HG02943 (cell line): ENCODE measurements at regions not wholly inside any gene's neighbourhood (a gene's known extent, or its start where the extent isn't known, plus 50 kb on each side); places are given as distances from the start of the nearest gene placed in this dataset.
"Not testable (repeated sequence)": the region's sequence is repeated elsewhere in the genome, so short reads cannot be mapped to it uniquely, and the experiment has no call there.

Experiments used
- ATAC-seq: cut with Tn5 transposase; IDR thresholded peaks from one replicate; pipeline ENCODE4 v1.9.1; 2021; ENCODE audit warnings: mild to moderate bottlenecking, low read depth, moderate library complexity; ENCODE audit not compliant: unreplicated experiment

GRCh38 chr11:29634244-29634643, 382.6 kb downstream of the KCNA4 start:
- ATAC-seq, result no peak

DNA sequence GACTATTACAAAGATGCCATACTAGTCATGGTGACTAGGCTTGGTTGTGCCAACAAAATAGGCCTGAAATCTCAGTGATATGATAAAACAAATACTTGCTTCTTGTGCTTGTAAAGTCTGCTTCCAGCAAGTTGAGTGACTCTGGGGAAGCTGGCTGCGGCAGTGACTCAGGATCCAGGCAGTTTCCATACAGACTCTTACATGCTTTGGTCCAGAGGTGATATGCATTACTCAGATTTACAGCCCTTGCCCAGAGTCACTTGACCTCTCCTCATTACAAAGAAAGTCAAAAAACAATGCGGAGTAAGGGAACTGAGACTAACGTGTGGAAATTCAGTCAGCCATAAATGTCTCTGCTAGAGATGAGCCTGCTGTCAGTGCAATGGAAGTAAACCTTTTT, 387.5 kb downstream of the KCNA4 start:
- ATAC-seq, result no peak

- ATAC-seq, result no peak
These were observed 388.2 kb downstream of the KCNA4 start for GRCh38 chr11:29628609-29629008.

DNA sequence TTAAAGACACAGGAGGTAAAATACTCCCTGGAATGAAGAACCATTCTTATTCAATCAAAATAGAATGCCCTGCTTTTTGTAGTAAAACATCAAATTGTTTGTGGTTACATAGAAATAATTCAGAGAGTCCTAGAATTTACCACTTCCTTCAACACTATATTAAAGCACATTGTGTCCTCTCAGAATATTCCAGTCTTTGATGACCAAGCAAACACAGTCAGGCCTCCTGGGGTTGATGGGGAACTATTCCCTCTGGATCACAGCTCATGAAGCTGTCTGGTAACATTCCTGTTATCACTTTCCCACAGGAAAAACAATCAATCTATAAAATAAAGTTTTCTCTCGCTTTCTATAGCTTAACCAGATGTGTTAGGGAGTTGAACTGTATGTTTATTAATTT, 389.3 kb downstream of the KCNA4 start:
- ATAC-seq, result no peak

DNA sequence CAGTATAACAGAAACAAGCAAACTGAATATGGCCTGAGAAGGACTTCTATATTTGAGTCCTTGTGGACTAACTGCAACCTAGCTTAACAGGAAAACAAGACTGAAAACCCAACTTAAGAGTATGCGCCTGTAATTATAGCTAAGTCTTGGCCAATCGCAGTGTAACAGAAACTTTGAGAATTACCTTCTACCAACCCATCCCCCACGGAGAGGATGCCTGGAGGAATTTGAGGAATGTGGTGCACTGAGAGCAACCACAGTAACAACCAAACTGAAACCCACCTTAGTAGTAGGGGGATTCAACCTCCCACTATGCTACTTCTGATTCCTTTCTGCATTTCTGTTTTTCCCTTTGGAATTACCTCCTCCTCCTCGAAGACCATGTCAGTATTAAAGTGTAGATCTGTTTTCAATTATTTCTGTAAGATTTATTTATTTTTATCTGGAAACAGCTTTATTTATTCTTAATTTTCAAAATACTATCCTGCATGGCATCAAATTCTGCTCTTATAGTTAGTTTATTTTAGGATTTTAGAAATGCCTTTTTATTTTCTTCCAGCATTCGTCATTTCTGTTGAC, 393.6 kb downstream of the KCNA4 start:
- no peak for ATAC-seq

GRCh38 chr11:29616611-29617010, 400.2 kb downstream of the KCNA4 start:
- ATAC-seq, result no peak

- no peak for ATAC-seq
These were observed 404.4 kb downstream of the KCNA4 start for GRCh38 chr11:29612423-29612822.

DNA sequence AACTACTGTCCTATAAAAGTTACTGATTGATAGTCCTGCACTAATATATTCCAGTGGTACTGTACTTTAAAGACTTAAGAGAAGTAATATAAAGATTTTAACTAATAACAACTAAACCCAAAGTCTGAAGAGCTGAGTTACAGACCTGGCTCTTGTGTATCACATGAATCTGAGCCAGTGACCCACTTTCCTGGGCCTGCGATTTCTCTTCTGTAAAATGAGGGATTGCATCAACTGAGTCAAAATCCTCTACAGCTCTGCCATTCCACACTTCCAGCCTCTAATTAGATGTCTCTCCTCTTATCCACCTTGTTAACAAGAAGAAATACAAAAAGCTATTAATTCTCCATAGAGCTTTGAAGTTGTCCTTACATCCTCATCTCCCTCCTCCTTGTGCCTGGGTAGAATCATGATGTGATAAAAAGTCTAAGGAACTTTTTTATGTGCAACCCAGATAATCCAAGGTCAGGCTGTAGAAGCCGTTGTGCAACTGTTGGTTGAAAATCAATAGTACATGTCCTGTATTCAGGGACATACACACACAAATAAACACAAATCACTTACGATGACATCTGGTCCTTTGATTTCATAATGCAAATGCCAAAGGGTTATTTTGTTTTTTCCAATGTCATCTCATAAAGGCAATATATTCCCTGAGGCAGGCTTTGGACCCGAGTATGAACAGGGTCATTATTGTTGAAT, 410.3 kb downstream of the KCNA4 start:
- ATAC-seq, result no peak

GRCh38 chr11:29600151-29600575, 416.7 kb downstream of the KCNA4 start:
- ATAC-seq, result not testable (repeated sequence)

DNA sequence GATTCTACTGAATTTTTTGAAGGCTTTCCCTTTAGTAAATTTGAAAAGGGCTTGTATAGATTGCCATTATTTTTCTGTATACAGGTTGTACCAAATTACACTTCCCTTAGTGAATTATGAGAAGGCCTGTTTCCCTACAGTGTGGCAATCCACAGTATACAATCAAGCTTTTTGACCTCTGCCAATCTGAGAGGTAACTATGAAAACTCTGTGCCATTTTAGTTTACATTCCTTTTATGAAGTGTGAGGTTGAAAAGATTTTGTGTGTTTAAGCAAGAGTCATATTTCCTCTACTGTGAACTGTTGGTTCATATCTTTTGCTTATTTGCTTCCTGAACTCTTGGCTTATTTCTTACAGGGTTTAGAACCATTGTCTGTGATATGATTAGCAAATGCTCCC, 432.5 kb downstream of the KCNA4 start:
- no peak for ATAC-seq

DNA sequence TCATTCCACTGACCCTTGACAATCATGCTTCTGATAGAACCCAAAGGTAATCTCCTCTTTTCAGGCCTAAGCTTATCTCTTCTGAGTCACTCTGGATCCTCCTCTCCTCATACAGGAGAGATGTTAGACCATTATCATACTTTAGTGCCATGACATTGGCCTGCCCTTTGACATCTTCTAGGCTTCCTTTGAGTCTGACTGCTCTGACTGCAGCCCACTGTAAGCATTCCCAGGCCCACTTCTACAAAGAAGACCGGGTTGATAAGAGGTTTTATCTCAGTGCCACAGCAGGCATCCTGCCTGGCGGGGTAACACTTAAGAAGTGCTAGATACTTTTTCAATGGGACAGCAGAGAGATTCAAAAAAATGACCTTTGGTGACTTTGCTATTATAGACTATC, 438.0 kb downstream of the KCNA4 start:
- no peak for ATAC-seq

DNA sequence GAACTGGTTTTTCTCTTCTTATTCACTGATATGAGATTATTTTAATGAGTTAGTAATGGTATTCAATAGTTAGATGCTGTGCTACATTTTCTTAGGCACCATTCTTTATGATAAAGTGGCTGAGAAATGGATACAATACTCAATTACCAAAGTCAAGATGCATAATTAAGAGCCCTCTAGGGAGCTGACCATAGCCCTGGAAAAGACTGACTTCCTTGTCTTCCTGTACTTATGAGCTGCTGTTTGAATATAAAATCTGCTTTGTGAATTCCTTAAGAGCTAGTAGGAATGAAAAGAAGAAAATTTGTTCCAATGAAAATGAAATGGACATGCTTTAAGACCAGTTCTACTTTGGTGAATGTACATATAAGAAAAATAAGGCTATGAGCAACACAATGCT, 452.3 kb downstream of the KCNA4 start:
- ATAC-seq, result no peak

GRCh38 chr11:29562183-29562582, 454.6 kb downstream of the KCNA4 start:
- ATAC-seq, result no peak

DNA sequence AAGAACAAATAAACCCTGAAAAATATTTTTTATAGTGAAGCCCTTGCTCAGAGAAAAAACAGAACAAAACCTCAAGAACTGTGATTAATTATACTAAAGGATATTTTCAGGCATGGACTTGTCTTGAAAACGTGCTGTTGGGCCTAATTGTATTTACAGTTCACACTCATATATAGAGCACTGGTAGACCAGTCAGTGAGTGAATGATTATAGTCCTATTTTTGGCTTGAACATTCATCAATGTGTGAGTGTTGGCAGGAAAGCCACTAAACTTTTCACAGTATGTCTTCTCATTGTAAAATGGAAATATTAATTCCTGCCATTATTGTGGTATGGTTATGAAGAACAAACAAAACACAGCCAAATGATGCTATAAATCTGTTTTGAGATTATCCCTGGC, 462.8 kb downstream of the KCNA4 start:
- ATAC-seq, result no peak

DNA sequence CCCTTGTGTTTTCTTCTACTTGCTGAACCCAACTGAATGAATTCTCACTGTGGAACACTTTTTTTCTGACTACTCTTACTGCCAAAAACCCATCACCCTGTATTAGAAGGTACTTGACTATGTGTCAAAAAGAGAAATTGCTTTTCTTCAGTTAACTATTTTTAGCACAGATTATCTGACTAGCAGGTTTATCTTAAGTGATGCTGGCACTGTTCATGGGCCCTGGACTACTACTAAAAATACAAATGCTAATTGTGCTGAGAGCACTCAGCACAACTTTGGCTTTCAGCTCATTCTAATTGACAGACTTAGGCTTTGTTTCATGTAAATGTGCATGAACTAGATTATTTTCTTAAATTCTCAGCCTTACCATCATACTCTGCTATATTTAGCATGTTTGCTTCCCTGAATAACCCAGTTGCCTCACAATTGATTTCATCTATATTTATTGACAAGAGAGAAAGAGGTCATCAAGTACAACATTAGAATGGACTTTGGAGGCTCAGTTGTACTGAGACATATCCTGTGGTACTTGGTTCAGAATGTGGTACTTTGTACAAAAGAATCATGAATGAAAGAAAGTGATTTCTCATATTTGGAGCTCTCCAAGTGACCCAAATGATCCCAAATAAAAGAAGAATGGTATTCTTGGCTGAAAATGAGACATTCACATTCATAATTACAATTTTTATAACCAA, 478.3 kb downstream of the KCNA4 start:
- ATAC-seq, result no peak

- ATAC-seq, result no peak
These were observed 482.0 kb downstream of the KCNA4 start for GRCh38 chr11:29534836-29535235.

- no peak for ATAC-seq
These were observed 485.9 kb downstream of the KCNA4 start for GRCh38 chr11:29530961-29531360.

GRCh38 chr11:29527391-29527936, 489.4 kb downstream of the KCNA4 start:
- ATAC-seq, result no peak

DNA sequence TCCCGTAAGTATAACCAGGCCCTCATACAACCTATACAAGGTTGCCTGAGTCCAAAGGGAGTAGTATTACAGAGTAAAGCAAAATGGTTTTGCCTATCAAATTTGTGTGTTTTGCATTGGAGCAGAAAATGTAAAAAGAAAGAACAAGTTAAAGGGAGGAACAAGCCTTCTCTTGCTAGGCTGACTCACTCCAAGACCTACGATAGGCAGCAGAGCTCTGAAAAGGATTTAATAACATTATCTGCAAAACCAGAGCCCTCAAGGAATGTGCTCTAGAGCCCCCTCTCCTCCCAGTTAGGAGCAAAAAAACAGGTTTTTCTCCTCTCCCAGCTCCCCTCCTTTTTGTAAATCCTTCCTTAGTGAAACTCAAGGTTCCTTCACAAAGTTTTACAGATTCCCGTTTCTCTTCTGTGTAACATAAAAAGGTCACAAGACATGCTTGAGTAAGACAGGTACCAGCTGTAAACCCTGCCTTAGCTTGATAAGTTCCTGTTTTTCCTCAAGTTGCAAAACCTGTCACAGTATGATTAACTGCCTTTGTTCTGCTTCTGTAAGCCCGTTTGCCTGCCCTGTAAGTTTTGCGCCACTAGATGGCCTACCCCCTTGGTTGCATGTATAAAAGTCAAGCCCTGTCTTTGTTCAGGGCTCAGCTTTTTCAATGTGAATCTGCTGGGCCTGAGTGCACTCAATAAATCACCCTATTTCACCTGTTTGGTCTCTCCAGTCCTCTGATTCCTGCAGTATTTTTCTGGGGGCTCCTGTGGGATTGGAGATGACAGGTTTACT, 498.2 kb downstream of the KCNA4 start:
- ATAC-seq, result no peak

GRCh38 chr11:29511394-29511793, 505.4 kb downstream of the KCNA4 start:
- no peak for ATAC-seq

DNA sequence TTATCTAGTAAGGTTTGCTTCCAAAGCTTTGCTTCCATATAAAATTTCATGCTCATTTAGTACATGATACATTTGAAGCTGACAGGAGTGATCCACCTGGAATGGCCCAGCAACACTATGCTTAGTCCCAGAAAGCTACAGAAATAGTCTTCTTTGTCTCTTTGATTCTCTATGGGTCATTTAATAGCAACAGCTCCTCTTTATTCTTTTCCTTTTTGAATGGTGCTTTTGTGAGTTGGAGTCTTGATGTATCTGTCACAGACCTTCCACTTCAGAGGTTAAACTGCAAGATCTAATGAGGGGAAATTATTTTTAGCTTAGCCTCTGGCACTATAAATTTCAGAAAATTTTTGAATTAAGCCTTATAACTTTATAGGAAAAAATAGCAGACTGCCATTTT, 509.5 kb downstream of the KCNA4 start:
- ATAC-seq, result no peak
